GM12865 (cell line): ENCODE measurements at regions not wholly inside any gene's neighbourhood (a gene's known extent, or its start where the extent isn't known, plus 50 kb on each side); places are given as distances from the start of the nearest gene placed in this dataset.

ENCODE experiments used
- DNase-seq: peaks from one replicate; pipeline ENCODE4 v3.0.0; 2010; ENCODE audit warnings: low read depth
- H3K4me3 ChIP-seq: 2 replicates; pipeline ENCODE4 v1.5.1; 2011; ENCODE audit warnings: mild to moderate bottlenecking, low read depth, low read length, control low read depth
- TF ChIP-seq, protein P1 (sequence below): IDR thresholded peaks from 2 replicates; pipeline ENCODE4 v1.5.1; 2011; ENCODE audit warnings: low read length, control low read depth, low read depth, inconsistent platforms; ENCODE audit not compliant: insufficient read depth; ENCODE audit errors: missing control alignments

DNA sequence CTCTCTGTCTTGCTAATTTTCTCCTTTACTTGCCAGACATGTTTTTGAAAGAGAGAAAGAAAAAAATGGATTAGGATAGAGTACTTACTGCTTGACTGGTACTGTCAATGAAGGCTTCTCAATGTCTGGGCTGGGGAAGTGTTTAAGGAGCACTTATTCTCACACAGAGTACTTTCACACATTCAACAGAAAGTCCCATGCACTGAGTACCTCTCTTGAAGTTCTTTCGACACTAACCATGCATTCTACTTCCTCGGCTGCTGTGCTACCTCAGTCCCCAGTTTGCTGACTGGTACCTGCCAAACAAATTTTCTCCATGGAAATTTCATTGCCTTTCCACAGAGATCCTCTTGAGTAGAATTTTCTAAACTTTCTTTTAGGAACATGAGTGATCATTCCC, 281.9 kb downstream of the RBM26 start:
- H3K4me3 ChIP-seq, result no peak overlapping the region
- no peak for DNase-seq
- TF ChIP-seq, protein P1, sequence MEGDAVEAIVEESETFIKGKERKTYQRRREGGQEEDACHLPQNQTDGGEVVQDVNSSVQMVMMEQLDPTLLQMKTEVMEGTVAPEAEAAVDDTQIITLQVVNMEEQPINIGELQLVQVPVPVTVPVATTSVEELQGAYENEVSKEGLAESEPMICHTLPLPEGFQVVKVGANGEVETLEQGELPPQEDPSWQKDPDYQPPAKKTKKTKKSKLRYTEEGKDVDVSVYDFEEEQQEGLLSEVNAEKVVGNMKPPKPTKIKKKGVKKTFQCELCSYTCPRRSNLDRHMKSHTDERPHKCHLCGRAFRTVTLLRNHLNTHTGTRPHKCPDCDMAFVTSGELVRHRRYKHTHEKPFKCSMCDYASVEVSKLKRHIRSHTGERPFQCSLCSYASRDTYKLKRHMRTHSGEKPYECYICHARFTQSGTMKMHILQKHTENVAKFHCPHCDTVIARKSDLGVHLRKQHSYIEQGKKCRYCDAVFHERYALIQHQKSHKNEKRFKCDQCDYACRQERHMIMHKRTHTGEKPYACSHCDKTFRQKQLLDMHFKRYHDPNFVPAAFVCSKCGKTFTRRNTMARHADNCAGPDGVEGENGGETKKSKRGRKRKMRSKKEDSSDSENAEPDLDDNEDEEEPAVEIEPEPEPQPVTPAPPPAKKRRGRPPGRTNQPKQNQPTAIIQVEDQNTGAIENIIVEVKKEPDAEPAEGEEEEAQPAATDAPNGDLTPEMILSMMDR, result no peak

DNA sequence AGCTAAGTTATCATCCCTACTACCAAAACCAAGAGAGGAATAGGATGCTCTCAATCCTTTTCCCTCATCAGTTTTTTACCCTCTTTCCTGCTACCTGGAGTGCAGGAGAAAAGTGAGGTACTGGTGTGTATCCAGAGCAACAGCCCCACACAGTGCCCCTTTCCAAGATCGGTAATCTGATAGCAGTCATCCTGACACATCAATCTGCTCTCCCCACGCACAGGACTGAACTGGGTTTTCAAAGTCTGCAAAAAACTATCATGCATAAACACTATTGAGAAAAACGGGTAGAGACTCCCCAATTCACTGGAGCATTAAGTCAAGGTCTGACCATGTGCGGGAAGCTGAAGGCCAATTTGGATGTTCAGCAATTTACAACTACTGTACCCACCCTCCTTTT, 284.8 kb downstream of the RBM26 start:
- TF ChIP-seq, protein P1, result no peak
- no peak overlapping the region for H3K4me3 ChIP-seq
- DNase-seq, result no peak

DNA sequence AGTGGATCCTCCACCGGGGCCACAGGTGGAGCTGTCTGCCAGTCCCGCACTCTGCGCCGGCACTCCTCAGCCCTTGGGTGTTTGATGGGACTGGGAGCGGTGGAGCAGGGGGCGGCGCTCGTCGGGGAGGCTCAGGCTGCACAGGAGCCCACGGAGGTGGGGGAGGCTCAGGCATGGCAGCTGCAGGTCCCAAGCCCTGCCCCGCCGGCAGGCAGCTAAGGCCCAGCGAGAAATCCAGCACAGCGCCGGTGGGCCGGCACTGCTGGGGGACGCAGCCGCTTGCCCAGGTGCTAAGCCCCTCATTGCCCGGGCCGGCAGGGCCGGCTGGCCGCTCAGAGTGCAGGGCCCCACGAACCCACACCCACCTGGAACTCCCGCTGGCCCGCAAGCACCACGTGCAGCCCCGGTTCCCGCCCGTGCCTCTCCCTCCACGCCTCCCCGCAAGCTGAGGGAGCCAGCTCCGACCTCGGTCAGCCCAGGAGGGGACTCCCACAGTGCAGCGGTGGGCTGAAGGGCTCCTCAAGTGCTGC, 286.4 kb downstream of the RBM26 start:
- TF ChIP-seq, protein P1, result no peak

DNA sequence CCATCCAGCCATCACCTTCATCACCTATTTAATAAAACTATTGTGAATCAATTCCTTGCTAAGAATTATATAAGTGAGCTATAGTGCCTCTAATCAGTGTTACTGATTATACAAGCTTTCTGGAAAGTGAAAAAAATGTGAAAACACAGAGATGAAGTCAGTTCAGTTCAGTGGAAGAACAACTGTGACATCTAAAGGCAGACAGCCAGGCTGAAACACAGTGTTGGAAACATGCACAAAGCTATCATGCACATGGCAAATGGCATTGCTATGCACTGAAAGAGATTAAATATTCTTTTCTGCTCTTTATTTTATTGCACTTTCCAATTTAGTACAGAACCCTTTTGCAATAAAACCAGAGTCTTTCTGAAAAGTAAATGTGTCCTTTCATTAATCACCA, 294.0 kb downstream of the RBM26 start:
- DNase-seq, result no peak
- H3K4me3 ChIP-seq, result no peak overlapping the region
- TF ChIP-seq, protein P1, result no peak

More for the DNA sequence above, 286.4 kb downstream of the RBM26 start:
- no peak for DNase-seq
- H3K4me3 ChIP-seq, result no peak overlapping the region

DNA sequence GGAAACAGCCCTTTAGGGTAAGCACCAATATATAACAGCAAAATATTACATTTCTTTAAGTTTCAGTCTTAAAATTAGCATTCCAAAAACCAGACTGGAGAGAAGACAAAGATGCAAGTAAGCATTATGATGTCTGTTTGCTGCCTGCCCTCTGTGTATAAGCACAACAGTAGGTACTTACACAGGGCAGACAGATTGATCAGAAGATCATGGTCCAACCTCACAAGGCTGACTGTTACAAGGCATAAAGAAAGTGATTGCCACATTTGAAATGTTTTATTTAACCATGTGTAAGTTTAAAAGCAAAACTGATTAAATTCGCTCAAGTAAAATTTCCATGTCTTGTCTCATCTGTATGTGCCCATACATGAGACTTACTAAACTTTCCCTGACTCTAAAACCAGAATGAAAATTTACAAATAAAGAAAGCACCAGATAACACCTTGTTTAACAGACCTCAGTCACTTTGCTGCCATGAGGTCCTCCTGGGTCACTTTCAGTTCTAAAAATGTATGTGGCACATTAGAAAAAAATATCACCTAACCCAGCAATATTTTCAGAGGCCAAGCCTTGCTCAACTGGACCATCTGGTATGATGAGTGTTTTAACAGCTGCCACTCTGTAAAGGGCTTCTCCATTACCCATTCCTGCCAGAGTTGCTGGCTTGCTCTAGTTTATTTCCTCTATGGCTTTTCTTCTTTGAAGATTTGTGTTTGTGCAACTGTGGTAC, 297.0 kb downstream of the RBM26 start:
- peak; percentile 69 for DNase-seq
- TF ChIP-seq, protein P1, result no peak
- no peak overlapping the region for H3K4me3 ChIP-seq

DNA sequence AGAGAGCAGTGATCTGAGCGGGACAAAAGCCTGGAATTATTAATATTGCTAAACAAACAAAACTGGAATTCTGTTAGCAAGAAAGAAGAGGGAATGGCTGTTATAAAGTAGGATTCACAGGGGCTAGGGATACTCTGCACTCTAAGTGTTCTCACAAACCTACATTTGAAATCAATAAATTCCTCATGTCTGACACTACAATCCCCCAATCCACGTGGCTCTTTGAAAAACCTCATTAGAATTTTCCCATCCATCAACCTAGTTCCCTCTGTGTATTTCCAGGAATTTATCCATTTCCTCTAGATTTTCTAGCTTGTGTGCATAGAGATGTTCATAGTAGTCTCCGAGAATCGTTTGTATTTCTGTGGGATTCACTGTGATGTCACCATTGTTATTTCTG, 307.5 kb downstream of the RBM26 start:
- DNase-seq, result no peak
- no peak overlapping the region for H3K4me3 ChIP-seq
- TF ChIP-seq, protein P1, result no peak

DNA sequence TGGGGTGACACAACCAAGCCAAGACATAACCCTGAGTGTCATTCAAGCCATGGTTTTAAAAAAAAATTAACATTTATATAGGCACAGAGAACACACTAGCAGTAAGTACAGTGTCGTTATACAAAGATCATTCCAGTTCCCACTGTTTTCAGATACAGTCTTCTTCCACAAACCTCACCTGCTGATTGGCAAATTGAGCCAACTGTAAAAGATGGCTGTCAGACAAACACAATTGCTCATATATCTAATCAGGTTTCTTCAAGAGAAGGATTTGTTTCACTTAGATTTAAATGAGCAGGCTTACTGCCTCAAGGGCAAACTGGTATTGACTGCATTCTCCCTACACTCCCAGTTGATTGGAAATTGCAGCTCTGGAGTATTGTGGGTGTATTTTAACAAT, 308.9 kb downstream of the RBM26 start:
- TF ChIP-seq, protein P1, result no peak
- no peak for DNase-seq
- H3K4me3 ChIP-seq, result no peak overlapping the region
